LNCaP clone FGC (cell line): ENCODE measurements at regions not wholly inside any gene's neighbourhood (a gene's known extent, or its start where the extent isn't known, plus 50 kb on each side); places are given as distances from the start of the nearest gene placed in this dataset.

Source experiments
- DNase-seq: peaks from one replicate; pipeline ENCODE4 v3.0.0-alpha.2; 2011; ENCODE audit warnings: low read depth
- H3K4me3 ChIP-seq: 2 replicates; pipeline ENCODE4 v1.5.1; 2011; ENCODE audit warnings: mild to moderate bottlenecking, low read depth, low read length, control low read depth
- TF ChIP-seq, protein P1 (sequence below): IDR thresholded peaks from 2 replicates; pipeline ENCODE4 v1.5.1; 2012; ENCODE audit warnings: mild to moderate bottlenecking; ENCODE audit not compliant: control insufficient read depth, insufficient read depth; ENCODE audit errors: extremely low read depth

DNA sequence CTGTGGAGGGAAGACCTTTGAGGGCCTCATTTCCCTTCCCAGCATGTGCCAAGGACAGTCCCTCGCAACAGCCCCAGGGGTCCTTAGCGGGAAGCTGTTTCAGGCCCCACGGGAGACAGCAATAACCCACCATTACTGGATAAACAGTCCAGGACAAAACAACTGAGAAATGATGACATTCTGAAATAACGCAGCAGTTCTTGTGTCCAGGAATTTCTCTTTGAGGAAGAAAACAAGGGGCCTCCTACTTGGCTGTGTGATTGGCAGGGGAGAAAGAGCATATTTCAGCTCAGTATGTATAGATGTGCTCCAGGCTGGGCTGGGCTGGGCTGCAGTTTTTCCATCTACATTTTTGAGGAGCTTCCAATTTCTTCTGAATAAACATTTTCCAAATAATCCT is 82.2 kb upstream of the THBS1 start:
- no peak for DNase-seq
- no peak overlapping the region for H3K4me3 ChIP-seq
- TF ChIP-seq, protein P1, sequence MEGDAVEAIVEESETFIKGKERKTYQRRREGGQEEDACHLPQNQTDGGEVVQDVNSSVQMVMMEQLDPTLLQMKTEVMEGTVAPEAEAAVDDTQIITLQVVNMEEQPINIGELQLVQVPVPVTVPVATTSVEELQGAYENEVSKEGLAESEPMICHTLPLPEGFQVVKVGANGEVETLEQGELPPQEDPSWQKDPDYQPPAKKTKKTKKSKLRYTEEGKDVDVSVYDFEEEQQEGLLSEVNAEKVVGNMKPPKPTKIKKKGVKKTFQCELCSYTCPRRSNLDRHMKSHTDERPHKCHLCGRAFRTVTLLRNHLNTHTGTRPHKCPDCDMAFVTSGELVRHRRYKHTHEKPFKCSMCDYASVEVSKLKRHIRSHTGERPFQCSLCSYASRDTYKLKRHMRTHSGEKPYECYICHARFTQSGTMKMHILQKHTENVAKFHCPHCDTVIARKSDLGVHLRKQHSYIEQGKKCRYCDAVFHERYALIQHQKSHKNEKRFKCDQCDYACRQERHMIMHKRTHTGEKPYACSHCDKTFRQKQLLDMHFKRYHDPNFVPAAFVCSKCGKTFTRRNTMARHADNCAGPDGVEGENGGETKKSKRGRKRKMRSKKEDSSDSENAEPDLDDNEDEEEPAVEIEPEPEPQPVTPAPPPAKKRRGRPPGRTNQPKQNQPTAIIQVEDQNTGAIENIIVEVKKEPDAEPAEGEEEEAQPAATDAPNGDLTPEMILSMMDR = no peak

DNA sequence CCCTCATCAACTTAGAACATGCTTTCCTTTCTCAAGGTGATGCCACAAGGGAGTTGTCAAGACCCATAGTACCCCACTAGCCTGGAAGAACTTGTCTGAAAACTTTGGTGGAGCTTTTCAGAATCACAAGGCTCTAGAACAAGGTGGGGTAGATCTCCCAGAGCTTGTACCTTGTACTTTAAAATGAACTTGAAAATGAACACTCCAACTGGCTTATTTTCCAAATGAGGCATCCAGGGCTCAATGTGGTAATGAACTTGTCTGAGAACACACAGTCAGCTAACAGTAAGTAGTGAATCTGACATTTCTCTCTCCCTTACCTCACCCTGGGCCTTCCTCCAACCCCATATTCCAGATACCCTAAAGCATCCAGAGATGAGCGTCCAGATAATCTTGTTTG is 81.8 kb upstream of the THBS1 start:
- no peak for DNase-seq

GRCh38 chr15:39499681-39500080 is 81.2 kb upstream of the THBS1 start:
- TF ChIP-seq, protein P1 = no peak
- no peak overlapping the region for H3K4me3 ChIP-seq
- DNase-seq = no peak

More for the DNA sequence above, 81.8 kb upstream of the THBS1 start:
- no peak overlapping the region for H3K4me3 ChIP-seq
- TF ChIP-seq, protein P1 = no peak

DNA sequence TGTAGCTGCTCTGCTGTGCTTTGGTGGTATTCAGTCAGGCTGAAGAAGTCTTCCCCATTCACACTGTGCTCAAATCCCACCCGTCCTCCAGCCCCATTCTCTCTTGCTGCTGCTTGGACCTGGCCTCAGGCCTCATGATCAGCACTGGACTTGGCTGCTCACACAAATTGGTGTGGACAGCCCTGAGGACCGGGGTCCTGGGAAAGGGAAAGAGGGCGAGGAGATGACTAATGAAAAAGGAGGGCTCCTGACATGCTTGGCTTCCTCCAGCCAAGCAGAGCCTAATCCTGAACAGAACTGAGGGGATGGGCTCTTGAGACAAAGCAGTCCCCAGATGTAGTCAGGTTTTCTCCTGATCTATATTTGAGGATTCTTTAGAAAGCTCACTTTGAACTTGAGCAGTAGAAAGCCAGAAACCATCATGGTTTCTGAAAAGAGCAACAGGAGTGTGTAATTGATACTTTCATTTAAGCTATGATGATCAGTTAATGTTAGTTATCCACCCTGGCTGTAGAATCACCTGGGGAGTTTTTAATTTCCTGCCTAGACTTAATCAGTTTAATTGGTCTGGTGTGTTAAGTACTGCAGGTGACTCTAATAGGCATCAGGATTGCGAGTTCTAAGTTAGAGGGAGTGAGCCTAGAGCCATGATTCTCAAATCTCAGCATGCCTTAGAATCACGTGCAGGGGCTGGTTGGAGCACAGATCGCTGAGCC is 79.4 kb upstream of the THBS1 start:
- DNase-seq = no peak
- TF ChIP-seq, protein P1 = no peak
- no peak overlapping the region for H3K4me3 ChIP-seq

- TF ChIP-seq, protein P1 = no peak
- DNase-seq = no peak
- H3K4me3 ChIP-seq = no peak overlapping the region
These were observed 78.8 kb upstream of the THBS1 start for GRCh38 chr15:39502082-39502447.

GRCh38 chr15:39502611-39503195 is 78.2 kb upstream of the THBS1 start:
- H3K4me3 ChIP-seq = no peak overlapping the region
- DNase-seq = no peak
- TF ChIP-seq, protein P1 = no peak

DNA sequence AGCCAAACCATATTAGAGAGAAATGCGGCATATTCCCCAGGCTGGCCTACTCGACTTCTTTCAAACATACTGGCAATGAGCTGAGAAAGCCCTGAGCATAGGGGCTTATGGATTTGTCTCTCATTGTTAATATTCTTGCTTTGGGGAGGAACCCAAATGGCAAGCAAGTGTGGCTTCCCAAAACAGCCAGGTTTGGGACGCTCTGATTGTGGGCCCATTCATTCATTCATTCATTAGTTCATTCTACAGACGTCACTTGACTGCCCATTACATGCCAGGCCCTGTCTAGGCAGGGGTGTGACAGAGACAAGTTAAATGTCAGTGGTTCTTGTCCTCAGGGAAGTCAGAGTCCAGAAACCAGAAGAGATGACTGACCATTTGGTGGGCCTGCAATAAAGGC is 77.4 kb upstream of the THBS1 start:
- TF ChIP-seq, protein P1 = no peak
- no peak overlapping the region for H3K4me3 ChIP-seq
- no peak for DNase-seq
